HG03095 (cell line): ENCODE measurements at regions not wholly inside any gene's neighbourhood (a gene's known extent, or its start where the extent isn't known, plus 50 kb on each side); places are given as distances from the start of the nearest gene placed in this dataset.
"Not testable (repeated sequence)": the region's sequence is repeated elsewhere in the genome, so short reads cannot be mapped to it uniquely, and the experiment has no call there.

ENCODE experiments used
- ATAC-seq: cut with Tn5 transposase; IDR thresholded peaks from one replicate; pipeline ENCODE4 v1.9.1; 2021; ENCODE audit warnings: moderate library complexity; ENCODE audit not compliant: unreplicated experiment

DNA sequence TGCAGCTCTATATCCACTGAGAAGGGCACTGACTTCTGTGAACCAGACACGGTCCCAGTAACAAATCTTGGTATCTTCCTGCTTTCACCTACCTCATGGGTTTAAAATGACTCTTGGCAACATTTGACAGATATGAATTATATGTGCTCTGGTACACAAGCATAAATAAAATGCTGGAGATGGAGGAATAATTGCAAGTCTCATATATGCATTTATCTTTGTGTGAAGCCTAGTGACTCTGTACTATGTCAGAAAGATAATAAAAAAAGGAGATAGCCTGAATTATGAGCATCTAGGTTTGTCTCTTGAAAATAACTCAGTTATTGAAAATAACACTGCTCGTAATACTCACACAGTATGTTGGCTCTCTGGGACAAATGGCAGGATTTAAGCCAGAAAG lies 167.1 kb upstream of the CRBN start:
- ATAC-seq: no peak

- ATAC-seq: no peak
Measured at GRCh38 chr3:3342141-3342540, 162.7 kb upstream of the CRBN start.

DNA sequence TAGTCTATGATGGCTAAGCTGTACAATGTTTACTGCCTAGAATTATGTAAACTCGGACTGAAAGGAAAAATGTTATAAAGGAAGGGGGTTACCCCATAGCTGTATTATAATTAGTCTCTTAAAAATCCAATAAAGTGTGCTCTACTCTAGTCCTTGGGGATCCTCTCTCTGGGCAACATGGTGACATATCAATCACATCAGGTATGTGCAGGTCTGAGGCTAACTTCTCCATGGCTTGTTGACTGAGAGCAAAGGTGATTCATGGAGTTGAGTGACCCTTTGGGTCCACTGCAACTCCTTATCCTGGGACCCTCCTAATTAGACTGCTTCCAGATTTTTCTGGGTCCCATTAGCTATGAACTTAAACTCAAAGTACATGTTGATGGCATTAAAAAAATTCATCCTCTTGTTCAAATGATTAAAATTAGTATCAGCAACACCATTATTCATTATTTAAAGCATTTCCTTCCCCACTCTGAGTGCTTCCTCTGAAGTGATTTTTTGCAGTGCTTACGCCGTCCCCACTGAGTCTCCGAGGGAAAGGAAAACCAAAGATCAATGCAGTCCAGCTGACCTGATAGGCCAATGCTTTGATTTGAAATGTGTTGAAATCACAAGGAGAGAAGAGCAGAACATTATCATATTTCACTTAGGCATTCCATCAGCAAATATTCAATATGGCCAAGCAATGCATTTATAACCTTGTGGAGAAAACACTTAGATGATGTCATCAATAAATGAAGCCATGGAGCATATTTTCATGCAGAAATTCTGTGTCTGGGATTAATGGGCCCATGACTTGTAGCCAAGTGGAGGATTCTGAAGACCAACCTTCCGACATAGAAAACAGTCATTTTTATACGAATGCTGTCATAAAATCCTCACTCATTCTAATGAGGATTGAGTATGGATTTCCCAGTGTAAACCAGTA lies 161.7 kb upstream of the CRBN start:
- no peak for ATAC-seq

DNA sequence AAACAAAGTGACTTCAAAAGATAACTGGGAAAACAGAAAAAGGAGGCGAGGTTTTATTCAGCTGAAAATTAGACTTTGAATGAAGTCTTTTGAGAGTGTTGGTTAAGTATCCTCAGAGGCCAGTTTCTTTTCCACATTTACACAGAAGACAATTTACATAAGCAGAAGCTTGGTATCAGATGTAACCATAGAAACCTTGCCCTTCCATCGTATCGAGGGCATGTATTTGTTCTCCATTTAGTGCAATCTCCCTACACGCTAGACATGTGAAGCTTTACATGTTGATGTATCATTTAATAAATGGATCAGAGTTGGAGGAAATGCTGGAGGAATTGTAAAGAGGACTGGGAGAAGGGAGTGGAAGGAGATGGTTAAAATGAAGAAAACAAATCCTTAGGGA lies 161.0 kb upstream of the CRBN start:
- ATAC-seq: no peak

DNA sequence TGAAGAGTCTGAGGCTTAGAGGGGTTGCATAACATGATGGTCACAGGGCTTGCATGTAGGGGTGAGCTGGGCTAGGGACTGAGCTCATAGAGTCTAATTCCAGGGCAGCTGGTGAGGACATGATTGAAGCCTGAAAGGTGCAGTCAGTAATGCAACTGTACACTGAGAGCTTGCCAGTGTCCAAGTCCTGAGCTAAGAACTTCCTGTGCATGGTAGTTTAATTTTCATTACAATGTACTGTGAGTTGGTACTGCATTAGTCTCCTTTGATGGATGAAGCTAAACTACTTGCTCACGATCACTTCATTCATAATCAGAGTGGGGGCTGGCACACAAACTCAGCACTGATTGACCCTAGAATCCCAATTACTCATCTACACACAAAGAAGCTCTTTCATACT lies 156.4 kb upstream of the CRBN start:
- no peak for ATAC-seq

DNA sequence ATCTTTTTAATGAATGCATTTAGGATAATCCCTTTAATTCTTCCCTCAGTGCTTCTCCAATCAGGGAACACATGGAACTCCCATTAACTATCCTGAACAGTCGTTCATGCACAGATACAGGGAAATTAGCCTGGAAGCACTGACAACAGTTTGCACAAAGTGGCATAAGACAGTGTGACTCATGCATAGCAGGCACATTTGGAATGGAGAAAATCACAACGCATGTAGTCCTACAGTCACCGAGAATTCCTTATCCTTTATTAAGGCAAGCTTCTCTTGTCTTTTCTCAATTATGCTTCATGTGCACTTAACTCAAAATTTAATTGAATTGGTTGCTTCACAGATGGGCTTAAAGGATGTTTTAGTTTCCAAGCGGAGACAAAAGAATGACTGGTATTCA lies 155.0 kb upstream of the CRBN start:
- ATAC-seq: no peak

- ATAC-seq: no peak
Measured at GRCh38 chr3:3333571-3333970, 154.1 kb upstream of the CRBN start.

DNA sequence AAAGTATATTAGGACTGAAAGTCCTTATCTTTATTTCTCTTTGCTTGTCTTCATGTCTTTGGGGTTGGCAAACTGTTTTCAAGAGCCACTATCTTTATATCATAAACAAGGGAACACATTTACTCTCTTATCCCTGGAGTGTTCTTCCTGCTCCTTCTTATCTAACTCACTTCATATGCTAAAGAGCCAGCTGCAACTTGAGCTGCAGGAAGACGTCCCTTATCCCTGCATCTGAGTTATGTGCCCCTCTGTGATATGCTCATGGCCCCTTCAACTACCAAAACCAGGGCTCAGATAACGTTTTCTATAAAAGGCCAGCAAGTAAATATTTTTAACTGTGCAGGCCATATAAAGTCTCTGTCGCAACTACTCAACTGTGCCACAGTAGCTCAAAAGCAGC lies 137.0 kb upstream of the CRBN start:
- no peak for ATAC-seq

DNA sequence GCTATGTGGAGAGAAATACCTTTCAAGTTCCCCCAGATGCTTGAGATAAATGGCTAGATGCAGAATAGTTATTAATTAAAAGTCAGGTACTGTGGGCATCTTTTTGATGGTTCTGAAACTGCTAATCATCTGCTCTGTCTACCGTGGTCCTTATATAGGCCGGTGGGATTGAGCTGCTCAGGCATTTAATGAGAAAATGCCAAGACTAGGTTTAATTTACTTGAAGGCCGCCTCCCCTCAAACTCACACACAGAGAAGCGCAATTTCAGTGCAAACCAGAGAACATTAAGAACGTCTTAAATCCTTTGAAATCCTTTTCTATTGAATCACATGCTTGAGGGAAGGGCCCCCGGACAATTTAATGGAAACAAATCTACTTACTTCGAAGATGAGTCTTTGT lies 136.4 kb upstream of the CRBN start:
- ATAC-seq: no peak

DNA sequence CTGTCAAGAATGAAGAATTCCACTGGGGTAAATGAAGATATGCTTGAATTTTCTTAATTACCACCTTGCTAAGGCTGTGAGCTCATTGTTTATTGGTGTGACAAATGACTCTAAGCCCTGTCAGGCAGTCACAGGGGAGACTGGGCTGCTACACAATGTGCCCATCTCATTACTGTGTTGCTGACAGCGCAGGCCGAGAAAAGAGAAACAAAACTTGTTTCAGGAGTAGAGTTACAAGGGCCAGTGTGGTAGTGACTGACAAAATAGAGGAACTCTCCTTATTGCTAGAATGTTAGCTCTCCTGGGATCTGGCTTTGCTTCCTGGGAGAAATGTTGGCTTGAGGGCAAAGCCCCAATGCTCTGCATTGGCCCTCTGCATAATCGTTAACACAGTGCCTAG lies 130.4 kb upstream of the CRBN start:
- no peak for ATAC-seq

- ATAC-seq: no peak
Measured at GRCh38 chr3:3308809-3309208, 129.3 kb upstream of the CRBN start.

- no peak for ATAC-seq
Measured at GRCh38 chr3:3307491-3307890, 128.0 kb upstream of the CRBN start.

GRCh38 chr3:3305841-3306240 lies 126.3 kb upstream of the CRBN start:
- ATAC-seq: no peak

DNA sequence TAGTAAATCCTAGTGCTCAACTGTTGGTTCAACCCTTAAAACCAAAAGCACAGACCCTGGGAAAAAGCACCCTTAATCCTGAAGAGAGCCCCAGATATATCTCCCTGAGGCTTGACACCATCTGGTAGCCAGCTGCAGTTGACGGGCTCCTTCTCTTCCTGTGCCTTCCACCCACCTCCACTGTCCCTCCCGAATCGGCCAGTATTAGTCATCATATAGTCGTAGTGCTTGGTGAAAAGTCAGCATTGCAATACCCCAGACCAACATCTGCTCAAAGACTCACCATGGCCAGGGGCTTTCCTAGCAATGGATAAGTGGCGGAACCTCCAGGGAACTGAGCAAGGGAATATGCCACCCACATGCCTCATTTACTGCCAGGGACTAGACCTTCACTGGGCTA lies 125.6 kb upstream of the CRBN start:
- no peak for ATAC-seq

DNA sequence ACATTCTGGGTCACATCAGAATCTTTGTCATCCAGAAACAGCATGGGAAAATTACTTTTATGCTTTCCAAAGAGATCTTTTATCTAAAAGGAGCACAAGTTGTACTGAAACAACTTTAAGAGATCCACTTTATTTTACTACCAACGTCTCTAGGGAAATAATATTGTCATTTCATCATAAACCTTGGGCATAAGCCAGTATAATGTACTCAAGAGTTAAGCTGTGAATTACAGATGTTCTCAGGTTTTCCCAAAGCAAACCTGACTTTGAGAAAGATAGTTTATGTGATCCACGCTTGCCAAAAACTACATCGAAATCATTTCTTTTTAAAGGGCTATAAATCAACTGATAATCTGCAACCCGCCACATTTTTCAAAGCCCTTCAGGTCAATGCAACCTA lies 124.1 kb upstream of the CRBN start:
- ATAC-seq: no peak

DNA sequence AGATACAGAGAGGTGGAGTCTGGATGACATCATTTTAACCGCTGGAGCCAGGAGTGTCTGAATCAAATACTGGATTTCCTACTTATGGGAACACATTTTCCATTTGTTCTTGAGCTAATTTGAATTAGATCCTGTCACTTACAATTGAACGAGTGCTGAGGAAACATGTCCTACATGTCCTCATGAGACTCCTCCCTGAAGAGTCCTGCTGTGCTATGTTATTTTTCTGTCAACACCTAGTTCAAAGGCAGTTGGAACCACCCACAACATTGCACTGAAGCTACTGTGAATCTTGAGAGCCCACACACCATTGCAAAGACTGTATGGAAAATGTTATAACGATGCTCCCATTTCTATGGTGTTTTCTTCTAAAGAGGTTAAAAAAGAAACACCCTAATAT lies 123.5 kb upstream of the CRBN start:
- no peak for ATAC-seq

GRCh38 chr3:3301476-3301875 lies 122.0 kb upstream of the CRBN start:
- ATAC-seq: no peak

DNA sequence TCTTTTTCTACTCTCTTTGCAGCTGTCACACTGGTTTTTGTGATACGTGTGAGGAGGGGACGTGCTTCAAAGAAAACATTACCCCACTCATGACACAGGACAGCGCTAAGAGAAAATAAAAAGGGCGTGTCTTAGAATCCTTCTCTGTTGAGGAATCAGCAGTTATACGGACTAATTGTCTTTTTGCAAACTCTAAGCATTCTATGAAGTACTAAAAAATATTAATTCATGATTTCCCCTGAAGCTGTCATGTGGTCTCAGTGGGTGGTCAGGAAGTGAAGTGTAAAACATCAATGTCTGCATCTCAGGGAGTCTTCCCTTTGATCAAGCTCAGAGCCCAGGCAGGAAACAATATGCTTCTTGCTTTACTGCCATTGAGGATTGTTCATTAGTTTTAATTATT lies 117.5 kb upstream of the CRBN start:
- no peak for ATAC-seq

GRCh38 chr3:3295586-3295985 lies 116.1 kb upstream of the CRBN start:
- no peak for ATAC-seq

GRCh38 chr3:3291756-3292283 lies 112.3 kb upstream of the CRBN start:
- ATAC-seq: not testable (repeated sequence)

- no peak for ATAC-seq
Measured at GRCh38 chr3:3288255-3288654, 108.8 kb upstream of the CRBN start.

- ATAC-seq: no peak
Measured at GRCh38 chr3:3286014-3286413, 106.5 kb upstream of the CRBN start.

- ATAC-seq: peak; percentile 63
Measured at GRCh38 chr3:3281024-3281423, 101.5 kb upstream of the CRBN start.
